Tibial nerve (tissue), 4 donors: ENCODE measurements at regions not wholly inside any gene's neighbourhood (a gene's known extent, or its start where the extent isn't known, plus 50 kb on each side); places are given as distances from the start of the nearest gene placed in this dataset.
A peak's percentile ranks its signal among the peaks of the same experiment; 100 is the strongest.

ENCODE experiments used
- DNase-seq, 2 donors: peaks; one replicate each; pipeline ENCODE4 v3.0.0-alpha.2; 2019; ENCODE audit warnings: low spot score in 2 of 2
- H3K27ac ChIP-seq, 4 donors: fragments of 200-600 bp; sonication (generic) in 3 of 4; one replicate each; pipeline ENCODE4 v1.5.1; 2017 to 2019; ENCODE audit warnings: mild to moderate bottlenecking in 1 of 4
- H3K27me3 ChIP-seq, 2 donors: fragments of 200-600 bp; sonication (generic) in 1 of 2; one replicate each; pipeline versions ENCODE4 v1.5.1 to v1.6.0; 2017 to 2019
- H3K36me3 ChIP-seq, 3 donors: fragments of 200-600 bp; sonication (generic); one replicate each; pipeline ENCODE4 v1.5.1; 2018 to 2019
- H3K4me1 ChIP-seq, 4 donors: fragments of 200-600 bp; sonication (generic) in 3 of 4; one replicate each; pipeline ENCODE4 v1.5.1; 2017 to 2019
- H3K4me3 ChIP-seq, 4 donors: fragments of 200-600 bp; sonication (generic) in 3 of 4; one replicate each; pipeline ENCODE4 v1.5.1; 2017 to 2019; ENCODE audit warnings: mild to moderate bottlenecking in 1 of 4, moderate library complexity in 1 of 4
- H3K9me3 ChIP-seq, 4 donors: fragments of 200-600 bp; sonication (generic) in 3 of 4; one replicate each; pipeline ENCODE4 v1.5.1; 2017 to 2019
- CTCF ChIP-seq, 5 experiments: fragments of 200-600 bp in 3 of 5; fragments of 450-650 bp in 2 of 5; sonication (generic) in 3 of 5; IDR thresholded peaks; one replicate each; pipeline ENCODE4 v1.5.1; 2016 to 2019; ENCODE audit warnings: antibody characterized with exemption in 5 of 5, mild to moderate bottlenecking in 3 of 5, moderate library complexity in 2 of 5
- EP300 ChIP-seq, 2 donors: sonication (generic); formaldehyde crosslinking; IDR thresholded peaks; one replicate each; pipeline ENCODE4 v1.6.1; 2017; ENCODE audit warnings: antibody characterized with exemption in 2 of 2, mild to moderate bottlenecking in 1 of 2
- POLR2A ChIP-seq, 2 donors: fragments of 450-650 bp; IDR thresholded peaks; one replicate each; pipeline ENCODE4 v1.6.1; 2017; ENCODE audit warnings: antibody characterized with exemption in 2 of 2, mild to moderate bottlenecking in 2 of 2, moderate library complexity in 2 of 2
- WGBS, 2 donors: methylation state at CpG; one replicate each; pipeline ENCODE4 v1.1.5; 2018; 5-methylcytosine and 5-hydroxymethylcytosine counted together

- H3K4me1 ChIP-seq = no peaks in the 10 kb centered on the region
- H3K4me3 ChIP-seq = no peak overlapping the region
- TF ChIP-seq CTCF (IDR thresholded peaks at IDR 0.05) (no peak), EP300 (IDR thresholded peaks at IDR 0.05) (no peak), POLR2A (IDR thresholded peaks at IDR 0.05) (no peak)
- no peak overlapping the region for H3K27ac ChIP-seq
- H3K36me3 ChIP-seq = no peaks in the 10 kb centered on the region
- DNase-seq = peak in 1 of 2 donors; percentile 7
- H3K27me3 ChIP-seq = no peaks in the 10 kb centered on the region
- WGBS, 2 donors = 50 to 57% methylated on average over 2 of the region's 2 CpGs
- no peaks in the 10 kb centered on the region for H3K9me3 ChIP-seq
Observed at GRCh38 chr5:17828681-17829080, 194.4 kb downstream of the TAF11L14 start.

- TF ChIP-seq POLR2A (IDR thresholded peaks at IDR 0.05) (no peak), CTCF (IDR thresholded peaks at IDR 0.05) (no peak), EP300 (IDR thresholded peaks at IDR 0.05) (no peak)
- Histone ChIP-seq H3K4me3 (no peak overlapping the region), H3K9me3 (no peaks in the 10 kb centered on the region), H3K4me1 (no peaks in the 10 kb centered on the region), H3K36me3 (no peaks in the 10 kb centered on the region), H3K27me3 (no peaks in the 10 kb centered on the region), H3K27ac (no peak overlapping the region)
- 93 to 97% methylated on average over 3 of the region's 3 CpGs for WGBS, 2 donors
- DNase-seq = no peak
Observed at GRCh38 chr5:17829456-17829855, 195.2 kb downstream of the TAF11L14 start.

GRCh38 chr5:17831279-17831678, 197.0 kb downstream of the TAF11L14 start:
- peaks cover 0 to 3% (median 0%) of the 10 kb centered on the region in 4 donors for H3K9me3 ChIP-seq
- H3K27ac ChIP-seq = no peak overlapping the region
- H3K36me3 ChIP-seq = no peaks in the 10 kb centered on the region
- H3K4me3 ChIP-seq = no peak overlapping the region
- no peaks in the 10 kb centered on the region for H3K27me3 ChIP-seq
- TF ChIP-seq EP300 (IDR thresholded peaks at IDR 0.05) (no peak), CTCF (IDR thresholded peaks at IDR 0.05) (no peak), POLR2A (IDR thresholded peaks at IDR 0.05) (no peak)
- no peak for DNase-seq
- no peaks in the 10 kb centered on the region for H3K4me1 ChIP-seq
- 75 to 83% methylated on average over 1 of the region's 1 CpG for WGBS, 2 donors

GRCh38 chr5:17832949-17833745, 198.9 kb downstream of the TAF11L14 start:
- no peak overlapping the region for H3K4me3 ChIP-seq
- WGBS, 2 donors = 47 to 58% methylated on average over 5 of the region's 5 CpGs
- H3K27me3 ChIP-seq = no peaks in the 10 kb centered on the region
- H3K9me3 ChIP-seq = peaks cover 0 to 14% (median 0%) of the 10 kb centered on the region in 4 donors
- H3K36me3 ChIP-seq = no peaks in the 10 kb centered on the region
- DNase-seq = no peak
- H3K27ac ChIP-seq = no peak overlapping the region
- TF ChIP-seq EP300 (IDR thresholded peaks at IDR 0.05) (no peak), POLR2A (IDR thresholded peaks at IDR 0.05) (no peak), CTCF (IDR thresholded peaks at IDR 0.05) (no peak)
- H3K4me1 ChIP-seq = no peaks in the 10 kb centered on the region

GRCh38 chr5:17837757-17838156, 203.5 kb downstream of the TAF11L14 start:
- H3K9me3 ChIP-seq = peaks cover 0 to 25% (median 0%) of the 10 kb centered on the region in 4 donors
- H3K27ac ChIP-seq = no peak overlapping the region
- H3K36me3 ChIP-seq = no peaks in the 10 kb centered on the region
- H3K4me1 ChIP-seq = no peaks in the 10 kb centered on the region
- DNase-seq = no peak
- H3K27me3 ChIP-seq = no peaks in the 10 kb centered on the region
- WGBS, 2 donors = 89 to 93% methylated on average over 2 of the region's 2 CpGs
- TF ChIP-seq CTCF (IDR thresholded peaks at IDR 0.05) (no peak), EP300 (IDR thresholded peaks at IDR 0.05) (no peak), POLR2A (IDR thresholded peaks at IDR 0.05) (no peak)
- H3K4me3 ChIP-seq = no peak overlapping the region
